DOHH2 (cell line): ENCODE measurements at regions not wholly inside any gene's neighbourhood (a gene's known extent, or its start where the extent isn't known, plus 50 kb on each side); places are given as distances from the start of the nearest gene placed in this dataset.

Experiments used
- EZH2phosphoT487 ChIP-seq: fragments of 200-600 bp; sonication (generic); IDR thresholded peaks from 2 replicates; pipeline ENCODE4 v1.6.1; 2017; ENCODE audit warnings: borderline replicate concordance, mild to moderate bottlenecking, antibody characterized with exemption, low read length, moderate library complexity, mixed read lengths
- TF ChIP-seq, protein P1 (sequence below): fragments of 200-600 bp; sonication (generic); IDR thresholded peaks from one replicate; pipeline ENCODE4 v1.5.1; 2014; ENCODE audit warnings: antibody characterized with exemption, mild to moderate bottlenecking, low read depth, low read length; ENCODE audit not compliant: poor library complexity, severe bottlenecking

DNA sequence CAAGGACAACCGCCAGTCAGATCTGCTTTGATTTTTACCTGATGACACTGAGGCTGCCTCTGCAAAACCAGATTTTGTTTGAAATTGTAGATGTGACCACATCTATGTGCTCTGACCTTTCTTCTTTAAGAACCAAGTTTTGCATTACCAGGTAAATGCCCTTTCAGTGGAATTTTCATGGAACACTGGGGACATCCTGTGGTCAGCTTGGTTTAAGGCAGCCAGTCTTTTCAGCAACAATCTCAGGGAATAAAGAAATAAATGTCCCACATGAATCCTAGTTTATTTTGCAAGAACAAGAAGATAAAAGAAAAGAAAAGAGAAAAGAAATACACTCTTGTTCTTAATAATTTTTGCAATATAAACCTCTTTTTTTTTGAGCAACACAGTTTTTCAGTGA lies 90.6 kb downstream of the POU3F3 start:
- TF ChIP-seq, protein P1, sequence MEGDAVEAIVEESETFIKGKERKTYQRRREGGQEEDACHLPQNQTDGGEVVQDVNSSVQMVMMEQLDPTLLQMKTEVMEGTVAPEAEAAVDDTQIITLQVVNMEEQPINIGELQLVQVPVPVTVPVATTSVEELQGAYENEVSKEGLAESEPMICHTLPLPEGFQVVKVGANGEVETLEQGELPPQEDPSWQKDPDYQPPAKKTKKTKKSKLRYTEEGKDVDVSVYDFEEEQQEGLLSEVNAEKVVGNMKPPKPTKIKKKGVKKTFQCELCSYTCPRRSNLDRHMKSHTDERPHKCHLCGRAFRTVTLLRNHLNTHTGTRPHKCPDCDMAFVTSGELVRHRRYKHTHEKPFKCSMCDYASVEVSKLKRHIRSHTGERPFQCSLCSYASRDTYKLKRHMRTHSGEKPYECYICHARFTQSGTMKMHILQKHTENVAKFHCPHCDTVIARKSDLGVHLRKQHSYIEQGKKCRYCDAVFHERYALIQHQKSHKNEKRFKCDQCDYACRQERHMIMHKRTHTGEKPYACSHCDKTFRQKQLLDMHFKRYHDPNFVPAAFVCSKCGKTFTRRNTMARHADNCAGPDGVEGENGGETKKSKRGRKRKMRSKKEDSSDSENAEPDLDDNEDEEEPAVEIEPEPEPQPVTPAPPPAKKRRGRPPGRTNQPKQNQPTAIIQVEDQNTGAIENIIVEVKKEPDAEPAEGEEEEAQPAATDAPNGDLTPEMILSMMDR: no peak
- TF ChIP-seq EZH2phosphoT487: no peak
